ENCODE measurements at regions not wholly inside any gene's neighbourhood (a gene's known extent, or its start where the extent isn't known, plus 50 kb on each side); places are given as distances from the start of the nearest gene placed in this dataset.

- no peak for DNase-seq
These were observed 141.3 kb upstream of the NALF2 start for GRCh38 chrX:69362856-69363255.

- DNase-seq, result no peak
These were observed 141.8 kb upstream of the NALF2 start for GRCh38 chrX:69362354-69362753.

- no peak for DNase-seq
These were observed 142.7 kb upstream of the NALF2 start for GRCh38 chrX:69361311-69361845.

- no peak for DNase-seq
These were observed 146.8 kb upstream of the NALF2 start for GRCh38 chrX:69357317-69357716.

GRCh38 chrX:69324851-69325250 is 159.6 kb upstream of the PJA1 start:
- no peak for DNase-seq

- DNase-seq, result no peak
These were observed 158.8 kb upstream of the PJA1 start for GRCh38 chrX:69323786-69324720.

GRCh38 chrX:69321789-69322188 is 156.5 kb upstream of the PJA1 start:
- no peak for DNase-seq

- no peak for DNase-seq
These were observed 155.9 kb upstream of the PJA1 start for GRCh38 chrX:69321006-69321655.

GRCh38 chrX:69320116-69320515 is 154.9 kb upstream of the PJA1 start:
- no peak for DNase-seq

GRCh38 chrX:69319376-69319775 is 154.1 kb upstream of the PJA1 start:
- DNase-seq, result no peak

- DNase-seq, result no peak
These were observed 153.5 kb upstream of the PJA1 start for GRCh38 chrX:69318651-69319340.

- DNase-seq, result no peak
These were observed 152.5 kb upstream of the PJA1 start for GRCh38 chrX:69317721-69318120.

- DNase-seq, result no peak
These were observed 149.4 kb upstream of the PJA1 start for GRCh38 chrX:69314436-69315348.

- DNase-seq, result no peak
These were observed 148.5 kb upstream of the PJA1 start for GRCh38 chrX:69313617-69314290.

- DNase-seq, result no peak
These were observed 146.8 kb upstream of the PJA1 start for GRCh38 chrX:69311936-69312670.

GRCh38 chrX:69309074-69309792 is 144.0 kb upstream of the PJA1 start:
- DNase-seq, result no peak

GRCh38 chrX:69307756-69308155 is 142.5 kb upstream of the PJA1 start:
- DNase-seq, result no peak

- no peak for DNase-seq
These were observed 141.8 kb upstream of the PJA1 start for GRCh38 chrX:69307029-69307428.

GRCh38 chrX:69306063-69306404 is 140.8 kb upstream of the PJA1 start:
- no peak for DNase-seq

- no peak for DNase-seq
These were observed 140.2 kb upstream of the PJA1 start for GRCh38 chrX:69305333-69306062.
